ENCODE measurements at regions not wholly inside any gene's neighbourhood (a gene's known extent, or its start where the extent isn't known, plus 50 kb on each side); places are given as distances from the start of the nearest gene placed in this dataset.

DNA sequence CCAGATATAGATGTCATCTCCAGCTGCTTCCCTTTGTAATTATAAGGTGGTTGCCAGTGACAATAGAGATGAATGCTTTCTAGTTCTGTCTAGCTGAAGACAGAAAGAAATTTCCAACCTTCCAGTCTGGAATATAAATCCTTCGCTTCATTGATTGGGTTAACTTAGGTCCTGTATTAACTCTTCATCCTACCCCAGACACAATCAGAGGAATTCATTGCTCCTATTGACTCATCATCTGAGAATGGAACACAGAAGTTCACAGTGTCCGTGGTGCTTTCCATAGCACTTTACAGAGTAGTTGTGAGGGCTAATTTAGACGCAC, 241.4 kb downstream of the NFKBIZ start:
- TF ChIP-seq, protein P1, sequence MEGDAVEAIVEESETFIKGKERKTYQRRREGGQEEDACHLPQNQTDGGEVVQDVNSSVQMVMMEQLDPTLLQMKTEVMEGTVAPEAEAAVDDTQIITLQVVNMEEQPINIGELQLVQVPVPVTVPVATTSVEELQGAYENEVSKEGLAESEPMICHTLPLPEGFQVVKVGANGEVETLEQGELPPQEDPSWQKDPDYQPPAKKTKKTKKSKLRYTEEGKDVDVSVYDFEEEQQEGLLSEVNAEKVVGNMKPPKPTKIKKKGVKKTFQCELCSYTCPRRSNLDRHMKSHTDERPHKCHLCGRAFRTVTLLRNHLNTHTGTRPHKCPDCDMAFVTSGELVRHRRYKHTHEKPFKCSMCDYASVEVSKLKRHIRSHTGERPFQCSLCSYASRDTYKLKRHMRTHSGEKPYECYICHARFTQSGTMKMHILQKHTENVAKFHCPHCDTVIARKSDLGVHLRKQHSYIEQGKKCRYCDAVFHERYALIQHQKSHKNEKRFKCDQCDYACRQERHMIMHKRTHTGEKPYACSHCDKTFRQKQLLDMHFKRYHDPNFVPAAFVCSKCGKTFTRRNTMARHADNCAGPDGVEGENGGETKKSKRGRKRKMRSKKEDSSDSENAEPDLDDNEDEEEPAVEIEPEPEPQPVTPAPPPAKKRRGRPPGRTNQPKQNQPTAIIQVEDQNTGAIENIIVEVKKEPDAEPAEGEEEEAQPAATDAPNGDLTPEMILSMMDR (conservative IDR thresholded peaks at IDR 0.05; ENCODE audit: low read depth, low read length): no peak
- no peak for TF ChIP-seq EZH2 (IDR thresholded peaks at IDR 0.05; ENCODE audit: borderline replicate concordance, low read depth, low read length, poor library complexity, severe bottlenecking)

All from A673 (cell line).